IPS-18a (cell line): ENCODE measurements at regions not wholly inside any gene's neighbourhood (a gene's known extent, or its start where the extent isn't known, plus 50 kb on each side); places are given as distances from the start of the nearest gene placed in this dataset.
"Not testable (repeated sequence)": the region's sequence is repeated elsewhere in the genome, so short reads cannot be mapped to it uniquely, and the experiment has no call there.

Source experiments
- H3K27ac ChIP-seq: one replicate; pipeline ENCODE4 v1.5.1; 2013; ENCODE audit warnings: low read length
- H3K27me3 ChIP-seq: one replicate; pipeline ENCODE4 v1.6.1; 2013; ENCODE audit warnings: mild to moderate bottlenecking, low read length; ENCODE audit not compliant: control insufficient read depth, insufficient read depth
- H3K36me3 ChIP-seq: one replicate; pipeline ENCODE4 v1.6.1; 2013; ENCODE audit warnings: low read depth, low read length; ENCODE audit not compliant: control insufficient read depth
- H3K4me1 ChIP-seq: one replicate; pipeline ENCODE4 v1.6.1; 2013; ENCODE audit warnings: low read depth, low read length; ENCODE audit not compliant: control insufficient read depth
- H3K4me3 ChIP-seq: one replicate; pipeline ENCODE4 v1.5.1; 2013; ENCODE audit warnings: low read length
- H3K9ac ChIP-seq: one replicate; pipeline ENCODE4 v1.6.1; 2013; ENCODE audit warnings: mild to moderate bottlenecking, low read length, moderate library complexity
- H3K9me3 ChIP-seq: one replicate; pipeline ENCODE4 v1.6.1; 2013; ENCODE audit warnings: low read depth, low read length; ENCODE audit not compliant: control insufficient read depth

DNA sequence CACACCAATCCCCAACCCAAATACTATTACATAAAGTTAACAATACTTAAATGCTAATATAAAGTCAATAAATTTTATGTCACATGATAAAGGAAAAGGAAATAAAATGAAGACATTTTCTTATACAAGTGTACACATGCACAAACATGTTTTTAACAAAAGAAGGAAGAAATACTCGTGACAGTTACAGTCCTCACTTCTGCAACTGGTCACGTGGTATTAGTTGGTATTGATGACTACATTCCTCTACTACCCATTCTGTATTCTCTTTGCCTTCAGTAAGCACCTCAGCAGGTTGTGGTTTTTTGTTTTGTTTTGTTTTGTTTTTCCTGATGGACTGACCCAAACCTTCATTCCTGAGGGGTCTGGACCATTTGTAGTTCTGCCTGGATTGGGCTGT is 176.9 kb upstream of the CCNH start:
- Histone ChIP-seq H3K36me3 (no peaks in the 10 kb centered on the region), H3K9ac (no peak overlapping the region), H3K4me1 (peaks cover 4% of the 10 kb centered on the region), H3K9me3 (no peaks in the 10 kb centered on the region), H3K27me3 (no peaks in the 10 kb centered on the region), H3K4me3 (no peak overlapping the region), H3K27ac (no peak overlapping the region)

DNA sequence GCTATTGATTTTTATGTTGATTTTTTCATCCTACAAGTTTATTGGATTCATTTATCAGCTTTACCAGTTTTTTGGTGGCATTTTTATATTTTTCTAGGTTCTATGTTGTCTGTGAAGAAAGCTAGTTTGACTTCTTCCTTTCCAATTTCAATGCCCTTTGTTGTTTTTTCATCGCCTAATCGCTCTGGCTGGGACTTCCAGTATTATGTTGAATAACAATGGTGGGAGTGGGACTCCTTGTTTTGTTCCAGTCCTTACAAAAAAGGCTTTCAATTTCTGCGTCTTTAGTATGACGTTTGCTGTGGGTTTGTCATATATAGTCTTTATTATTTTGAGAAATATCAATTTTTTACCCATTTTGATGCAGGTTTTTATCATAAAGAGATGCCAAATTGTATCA is 175.6 kb upstream of the CCNH start:
- no peak overlapping the region for H3K4me3 ChIP-seq
- no peaks in the 10 kb centered on the region for H3K27me3 ChIP-seq
- H3K9me3 ChIP-seq = no peaks in the 10 kb centered on the region
- no peak overlapping the region for H3K9ac ChIP-seq
- H3K27ac ChIP-seq = no peak overlapping the region
- H3K36me3 ChIP-seq = no peaks in the 10 kb centered on the region
- peaks cover 4% of the 10 kb centered on the region for H3K4me1 ChIP-seq

DNA sequence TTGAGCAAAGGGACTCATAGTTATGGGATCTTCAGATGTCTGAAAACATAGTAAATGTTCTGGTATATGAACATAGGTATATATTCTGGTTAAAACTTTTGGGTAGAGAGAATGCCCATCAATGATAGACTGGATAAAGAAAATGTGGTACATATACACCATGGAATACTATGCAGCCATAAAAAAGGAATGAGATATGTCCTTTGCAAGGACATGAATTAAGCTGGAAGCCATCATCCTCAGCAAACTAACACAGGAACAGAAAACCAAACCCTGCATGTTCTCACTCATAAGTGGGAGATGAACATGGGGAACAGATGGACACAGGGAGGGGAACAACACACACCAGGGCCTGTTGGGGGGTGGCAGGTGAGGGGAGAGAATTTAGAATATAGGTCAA is 171.0 kb upstream of the CCNH start:
- H3K9me3 ChIP-seq, H3K4me1 ChIP-seq, H3K27ac ChIP-seq, H3K27me3 ChIP-seq, H3K36me3 ChIP-seq, H3K4me3 ChIP-seq, H3K9ac ChIP-seq: not testable (repeated sequence)

DNA sequence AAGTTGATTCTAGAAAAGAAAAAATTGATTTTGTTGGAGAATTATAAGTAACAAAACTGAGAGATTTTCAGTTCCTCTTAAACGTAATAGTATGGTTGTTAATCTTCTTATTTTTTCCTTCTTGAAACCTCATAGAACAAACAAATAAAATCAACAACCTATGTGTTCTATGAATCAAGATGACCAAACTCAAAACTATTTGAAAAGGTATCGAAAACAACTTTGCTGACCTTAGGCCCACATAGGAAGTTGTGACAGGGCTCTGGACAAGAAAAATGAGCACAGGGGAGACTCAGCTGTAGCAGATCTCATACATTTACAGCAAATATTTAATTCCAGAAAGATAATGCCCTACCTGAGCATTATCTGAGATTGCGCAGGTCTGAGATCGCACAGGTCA is 169.4 kb upstream of the CCNH start:
- H3K4me3 ChIP-seq = no peak overlapping the region
- H3K27ac ChIP-seq = no peak overlapping the region
- H3K36me3 ChIP-seq = no peaks in the 10 kb centered on the region
- H3K27me3 ChIP-seq = no peaks in the 10 kb centered on the region
- H3K4me1 ChIP-seq = no peaks in the 10 kb centered on the region
- H3K9ac ChIP-seq = no peak overlapping the region
- no peaks in the 10 kb centered on the region for H3K9me3 ChIP-seq

DNA sequence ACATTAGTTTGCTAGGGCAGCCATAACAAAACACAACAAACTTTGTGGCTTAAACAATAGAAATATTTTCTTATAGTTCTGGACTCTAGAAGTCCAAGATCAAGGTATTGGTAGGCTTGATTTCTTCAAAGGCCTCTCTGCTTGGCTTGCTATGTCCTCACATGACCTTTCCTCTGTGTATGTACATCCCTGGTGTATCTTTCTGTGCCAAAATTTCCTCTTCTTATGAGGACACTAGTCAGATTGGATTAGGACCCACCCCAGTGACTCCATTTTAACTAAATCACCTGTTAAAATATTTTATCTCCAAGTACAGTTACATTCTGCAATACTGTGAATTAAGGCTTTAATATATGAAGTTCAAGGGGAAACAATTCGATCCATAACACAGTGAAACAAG is 168.9 kb upstream of the CCNH start:
- Histone ChIP-seq H3K27me3 (no peaks in the 10 kb centered on the region), H3K9me3 (no peaks in the 10 kb centered on the region), H3K4me1 (no peaks in the 10 kb centered on the region), H3K36me3 (no peaks in the 10 kb centered on the region), H3K9ac (no peak overlapping the region), H3K4me3 (no peak overlapping the region), H3K27ac (no peak overlapping the region)

DNA sequence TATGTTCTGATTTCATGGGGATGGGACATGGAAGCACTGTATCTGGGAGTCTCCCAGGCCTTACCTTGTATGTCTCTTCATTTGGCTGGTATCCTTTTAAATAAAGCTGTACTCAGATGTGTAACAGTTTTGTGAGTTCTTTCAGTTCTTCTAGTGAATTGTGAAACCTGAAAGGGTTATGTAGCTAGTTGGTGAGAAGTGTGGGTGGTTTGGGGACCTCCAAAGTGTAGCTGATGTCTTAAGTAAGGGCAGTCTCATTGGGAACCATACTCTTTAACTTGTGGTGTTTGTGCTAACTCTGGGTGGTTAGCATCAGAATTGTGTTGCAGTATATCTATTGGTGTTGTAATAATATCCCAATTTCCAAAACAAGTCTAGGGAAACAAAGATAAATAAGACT is 166.9 kb upstream of the CCNH start:
- H3K9ac ChIP-seq = no peak overlapping the region
- no peak overlapping the region for H3K4me3 ChIP-seq
- H3K27ac ChIP-seq = no peak overlapping the region
- no peaks in the 10 kb centered on the region for H3K9me3 ChIP-seq
- H3K36me3 ChIP-seq = no peaks in the 10 kb centered on the region
- H3K27me3 ChIP-seq = no peaks in the 10 kb centered on the region
- no peaks in the 10 kb centered on the region for H3K4me1 ChIP-seq

DNA sequence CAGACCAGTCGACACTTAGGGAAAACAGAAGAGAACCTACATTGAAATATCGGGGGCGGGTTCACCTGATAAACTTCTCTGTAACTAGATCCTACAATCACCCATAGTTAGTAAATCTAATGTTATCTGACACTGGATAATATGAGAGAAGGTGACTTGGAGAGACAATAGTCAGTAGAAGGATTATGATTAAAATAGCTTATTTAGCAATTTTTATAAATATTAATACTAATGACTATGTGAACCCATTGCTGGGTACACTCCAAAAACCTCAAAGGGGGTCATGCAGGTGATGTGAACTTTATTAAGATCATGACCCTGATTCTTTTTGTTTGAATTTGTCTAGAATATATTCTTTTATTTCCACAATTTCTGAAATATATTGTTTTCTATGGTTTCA is 164.1 kb upstream of the CCNH start:
- no peak overlapping the region for H3K4me3 ChIP-seq

DNA sequence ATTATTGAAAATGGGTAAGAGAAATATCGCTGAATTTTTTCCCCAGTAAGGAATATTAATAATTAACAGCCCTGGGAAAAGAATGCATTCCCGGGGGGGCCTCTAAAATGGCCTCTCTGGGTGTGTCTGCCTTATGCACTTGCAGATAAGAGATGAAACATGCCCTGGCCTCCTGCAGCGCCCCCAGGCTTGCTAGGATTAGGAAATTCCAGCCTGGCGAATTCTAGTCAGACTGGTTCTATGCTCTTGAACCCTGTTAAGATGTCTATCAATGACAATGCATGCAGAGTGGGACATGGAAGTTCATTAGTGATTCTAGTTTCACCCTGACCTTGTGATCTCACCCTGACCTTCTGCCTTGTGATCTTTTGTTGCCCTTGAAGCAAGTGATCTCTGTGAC is 163.6 kb upstream of the CCNH start:
- H3K36me3 ChIP-seq, H3K4me1 ChIP-seq, H3K27ac ChIP-seq, H3K4me3 ChIP-seq, H3K9ac ChIP-seq, H3K27me3 ChIP-seq, H3K9me3 ChIP-seq: not testable (repeated sequence)

More for the DNA sequence above, 164.1 kb upstream of the CCNH start:
- Histone ChIP-seq H3K4me1 (no peaks in the 10 kb centered on the region), H3K27ac (no peak overlapping the region), H3K27me3 (no peaks in the 10 kb centered on the region), H3K36me3 (no peaks in the 10 kb centered on the region), H3K9ac (no peak overlapping the region), H3K9me3 (no peaks in the 10 kb centered on the region)

DNA sequence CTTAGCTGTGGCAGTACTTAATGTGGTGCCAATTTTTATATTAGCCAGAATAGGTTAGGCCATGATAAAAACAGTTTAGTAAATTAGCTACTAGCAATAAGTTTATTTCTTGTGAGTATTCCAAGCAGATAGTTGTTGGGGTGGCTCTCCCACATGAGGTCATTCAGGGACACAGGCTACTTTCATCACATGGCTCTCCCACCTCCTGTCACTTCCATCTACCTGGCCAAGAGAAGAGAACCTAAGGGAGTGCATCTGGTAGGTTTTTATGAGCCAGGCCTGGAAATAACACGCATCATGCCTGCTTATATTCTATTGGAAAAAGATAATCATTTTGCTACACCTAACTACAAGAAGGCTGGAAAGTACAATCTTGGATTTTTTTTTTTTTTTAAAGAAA is 161.4 kb upstream of the CCNH start:
- no peaks in the 10 kb centered on the region for H3K36me3 ChIP-seq
- H3K4me1 ChIP-seq = no peaks in the 10 kb centered on the region
- no peaks in the 10 kb centered on the region for H3K27me3 ChIP-seq
- no peak overlapping the region for H3K9ac ChIP-seq
- H3K4me3 ChIP-seq = no peak overlapping the region
- no peak overlapping the region for H3K27ac ChIP-seq
- no peaks in the 10 kb centered on the region for H3K9me3 ChIP-seq

DNA sequence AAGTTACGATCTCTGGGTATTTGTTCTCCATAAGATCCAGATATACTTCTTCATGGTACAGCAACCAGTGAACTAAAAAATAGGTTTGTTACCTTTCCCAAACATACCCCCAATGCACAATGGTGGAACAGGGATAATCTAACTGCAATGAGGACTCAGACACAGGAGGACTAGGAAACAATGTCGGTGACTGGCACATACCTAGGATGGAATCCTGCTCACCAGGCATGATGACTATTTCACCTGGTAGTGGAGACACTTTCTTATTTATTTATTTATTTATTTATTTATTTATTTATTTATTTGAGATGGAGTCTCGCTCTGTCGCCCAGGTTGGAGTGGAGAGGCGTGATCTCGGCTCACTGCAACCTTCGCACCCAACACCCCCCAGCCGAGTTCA is 159.9 kb upstream of the CCNH start:
- H3K27ac ChIP-seq = no peak overlapping the region
- no peaks in the 10 kb centered on the region for H3K36me3 ChIP-seq
- H3K4me3 ChIP-seq = no peak overlapping the region
- H3K9me3 ChIP-seq = no peaks in the 10 kb centered on the region
- no peaks in the 10 kb centered on the region for H3K4me1 ChIP-seq
- no peaks in the 10 kb centered on the region for H3K27me3 ChIP-seq
- H3K9ac ChIP-seq = no peak overlapping the region

DNA sequence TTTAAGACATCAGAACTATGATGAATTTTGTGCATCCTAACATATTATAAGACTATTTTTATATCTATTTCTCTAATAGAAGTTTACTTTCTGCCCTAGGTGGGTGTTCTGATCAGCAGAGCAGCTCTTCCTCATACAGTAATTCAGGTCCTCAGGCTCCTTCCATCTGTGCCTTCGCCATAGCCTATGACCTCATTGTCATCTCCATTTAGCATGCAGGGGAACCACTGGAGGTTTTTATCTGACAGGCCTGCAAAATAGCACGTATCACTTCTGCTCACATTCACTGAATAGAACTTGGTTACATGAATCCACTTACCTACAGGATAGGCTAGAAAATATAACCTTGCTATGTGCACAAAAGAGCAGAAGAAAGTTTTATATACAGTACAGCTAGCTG is 159.4 kb upstream of the CCNH start:
- Histone ChIP-seq H3K9me3 (no peaks in the 10 kb centered on the region), H3K27me3 (no peaks in the 10 kb centered on the region), H3K4me3 (no peak overlapping the region), H3K36me3 (no peaks in the 10 kb centered on the region), H3K27ac (no peak overlapping the region), H3K9ac (no peak overlapping the region), H3K4me1 (no peaks in the 10 kb centered on the region)

DNA sequence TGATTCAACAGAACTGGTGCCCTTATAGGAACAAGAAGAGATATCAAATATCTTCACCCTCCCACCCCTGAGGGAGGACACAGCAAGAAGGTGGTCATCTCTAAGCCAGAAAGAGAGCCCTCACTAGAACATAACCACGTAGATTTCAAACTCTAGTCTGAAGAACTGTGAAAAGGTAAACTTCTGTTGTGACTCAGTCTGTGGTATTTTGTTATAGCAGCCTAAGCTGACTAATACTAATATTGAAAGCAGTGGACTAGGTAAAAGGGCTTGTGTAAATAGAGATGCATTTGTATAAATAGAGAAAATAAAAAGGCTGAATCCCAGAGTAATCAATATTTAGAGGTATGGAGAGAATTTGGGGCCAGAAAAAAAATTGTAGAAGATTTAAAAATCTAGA is 157.6 kb upstream of the CCNH start:
- H3K27me3 ChIP-seq = no peaks in the 10 kb centered on the region
- no peaks in the 10 kb centered on the region for H3K36me3 ChIP-seq
- no peaks in the 10 kb centered on the region for H3K9me3 ChIP-seq
- H3K4me1 ChIP-seq = no peaks in the 10 kb centered on the region
- H3K9ac ChIP-seq = no peak overlapping the region
- no peak overlapping the region for H3K4me3 ChIP-seq
- no peak overlapping the region for H3K27ac ChIP-seq

DNA sequence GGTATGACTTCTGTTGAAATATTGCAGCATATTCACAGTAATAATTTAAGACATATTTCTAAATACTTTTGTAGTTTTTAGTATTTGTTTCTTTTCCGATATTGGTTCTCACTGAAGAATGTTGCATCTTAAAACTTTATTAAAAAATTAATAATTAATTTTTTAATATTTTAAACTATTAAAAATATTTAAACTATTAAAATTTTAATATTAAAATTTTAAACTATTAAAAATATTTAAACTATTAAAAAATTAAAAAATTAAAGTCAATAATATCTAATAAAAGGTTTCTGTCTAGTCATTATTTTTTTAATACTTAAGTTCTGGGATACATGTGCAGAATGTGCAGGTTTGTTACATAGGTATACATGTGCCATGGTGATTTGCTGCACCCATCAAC is 149.3 kb upstream of the CCNH start:
- Histone ChIP-seq H3K36me3 (no peaks in the 10 kb centered on the region), H3K4me1 (no peaks in the 10 kb centered on the region), H3K9me3 (no peaks in the 10 kb centered on the region)

More for the DNA sequence above, 149.3 kb upstream of the CCNH start:
- no peak overlapping the region for H3K27ac ChIP-seq
- H3K27me3 ChIP-seq = no peaks in the 10 kb centered on the region
- H3K9ac ChIP-seq = no peak overlapping the region
- no peak overlapping the region for H3K4me3 ChIP-seq
